ENCODE measurements at regions not wholly inside any gene's neighbourhood (a gene's known extent, or its start where the extent isn't known, plus 50 kb on each side); places are given as distances from the start of the nearest gene placed in this dataset.

- DNase-seq = no peak
Measured at GRCh38 chr14:84533181-84533725, 996.7 kb upstream of the FLRT2 start.

- no peak for DNase-seq
Measured at GRCh38 chr14:84533791-84534190, 996.2 kb upstream of the FLRT2 start.

GRCh38 chr14:84535484-84535883 lies 994.5 kb upstream of the FLRT2 start:
- no peak for DNase-seq

DNA sequence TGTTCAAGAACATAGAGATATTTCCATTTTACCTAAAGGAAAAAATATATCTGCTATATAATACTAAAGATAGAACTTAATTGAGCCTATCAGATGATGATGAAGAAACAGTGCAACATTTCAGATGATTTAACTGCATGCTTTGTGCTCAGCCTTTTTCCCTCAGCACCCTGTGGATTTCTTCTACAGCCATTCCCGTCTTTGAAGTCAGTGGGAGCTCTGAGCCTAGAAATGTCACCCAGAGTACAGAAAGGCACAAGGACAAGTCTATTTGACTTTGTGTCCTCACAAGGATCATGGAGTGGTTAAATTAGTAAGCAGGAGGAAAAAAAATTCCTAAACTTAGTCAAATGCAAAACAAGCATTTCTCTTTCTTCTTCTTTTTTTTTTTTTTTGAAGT lies 994.0 kb upstream of the FLRT2 start:
- no peak for DNase-seq

- no peak for DNase-seq
Measured at GRCh38 chr14:84541018-84541417, 988.9 kb upstream of the FLRT2 start.

GRCh38 chr14:84543859-84544258 lies 986.1 kb upstream of the FLRT2 start:
- no peak for DNase-seq

DNA sequence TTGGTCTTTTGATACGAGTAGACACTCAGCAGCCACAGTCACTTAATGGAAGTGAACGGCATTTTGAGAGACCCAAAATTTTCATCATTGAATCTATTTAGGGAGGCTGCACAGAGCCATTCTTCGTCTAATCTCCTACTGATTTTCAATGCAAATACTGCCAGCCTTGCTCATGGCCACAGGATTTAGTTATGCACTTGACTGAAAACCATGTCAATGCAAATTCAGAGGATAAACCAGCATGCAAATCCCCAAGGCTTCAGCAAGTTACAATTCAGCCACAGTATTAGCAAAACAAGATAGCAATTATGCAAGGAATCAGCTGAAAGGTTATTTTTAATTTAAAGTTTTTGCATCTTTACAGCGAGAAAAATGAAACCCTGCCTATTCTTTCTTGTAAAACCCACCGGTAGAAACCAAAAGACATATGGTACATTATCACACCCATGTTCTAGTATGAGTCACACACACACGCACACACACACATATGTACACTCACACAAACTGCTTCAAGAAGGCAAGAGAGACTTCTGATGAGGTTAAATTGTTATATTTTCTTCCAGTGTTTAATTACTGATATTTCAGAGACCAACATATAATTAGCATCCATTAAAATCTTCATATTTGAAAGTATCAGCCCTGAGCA lies 985.3 kb upstream of the FLRT2 start:
- no peak for DNase-seq

GRCh38 chr14:84546236-84546635 lies 983.7 kb upstream of the FLRT2 start:
- no peak for DNase-seq

DNA sequence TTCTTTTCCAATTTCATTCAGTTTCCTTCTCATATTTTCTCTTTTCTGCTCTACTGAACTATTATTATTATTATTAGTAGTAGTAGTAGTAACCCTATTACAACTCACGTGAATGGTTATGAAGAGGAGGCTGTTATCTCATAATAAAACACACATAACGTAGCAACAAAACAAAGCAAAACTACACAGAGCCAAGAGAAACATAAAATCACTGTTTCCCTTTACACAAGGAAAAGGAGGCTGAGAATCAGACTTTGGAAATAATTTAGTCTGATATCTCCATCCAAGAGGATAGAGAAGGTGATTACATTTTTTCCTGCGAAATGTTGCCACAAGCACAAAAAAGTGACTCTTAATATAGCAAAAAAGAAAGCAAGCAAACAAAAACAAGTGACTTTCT lies 975.8 kb upstream of the FLRT2 start:
- no peak for DNase-seq

DNA sequence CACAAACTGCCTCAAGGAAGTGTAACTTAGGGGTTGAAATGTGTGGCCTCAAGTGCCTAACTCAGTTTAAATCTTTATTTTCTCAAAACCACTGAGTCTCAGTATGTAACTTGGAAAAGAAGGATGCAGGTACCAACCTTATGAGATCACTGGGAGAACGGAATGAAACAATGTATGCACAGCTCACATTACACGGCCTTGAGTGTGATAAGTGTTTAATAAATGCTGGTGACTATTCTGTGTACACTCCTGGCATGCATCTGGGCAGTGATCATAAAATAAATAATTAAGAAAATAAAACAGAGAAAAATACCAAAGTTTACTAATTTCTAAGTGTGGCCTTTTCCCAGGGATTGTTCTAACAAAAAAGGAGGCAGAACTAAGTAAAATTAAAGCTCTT lies 974.5 kb upstream of the FLRT2 start:
- no peak for DNase-seq

GRCh38 chr14:84566109-84566508 lies 963.8 kb upstream of the FLRT2 start:
- DNase-seq = no peak

DNA sequence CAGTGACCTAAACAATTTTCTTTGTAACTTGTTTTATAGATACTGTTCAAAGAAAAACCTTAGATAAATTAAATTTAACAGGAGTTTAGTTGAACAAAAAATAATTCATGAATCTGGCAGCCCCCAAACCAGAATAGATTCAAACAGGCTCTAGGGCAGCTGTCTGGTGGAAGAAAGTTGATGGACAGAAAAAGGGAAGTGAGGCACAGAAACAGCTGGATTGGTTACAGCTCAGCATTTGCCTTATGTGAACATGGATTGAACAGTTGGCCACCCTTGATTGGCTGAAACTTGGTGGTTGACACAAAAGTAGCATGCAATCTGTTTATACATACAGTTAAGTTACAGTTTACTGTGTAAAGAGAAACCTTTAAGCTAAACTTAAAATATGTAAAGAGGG lies 954.3 kb upstream of the FLRT2 start:
- no peak for DNase-seq

GRCh38 chr14:84579292-84579691 lies 950.7 kb upstream of the FLRT2 start:
- DNase-seq = no peak

DNA sequence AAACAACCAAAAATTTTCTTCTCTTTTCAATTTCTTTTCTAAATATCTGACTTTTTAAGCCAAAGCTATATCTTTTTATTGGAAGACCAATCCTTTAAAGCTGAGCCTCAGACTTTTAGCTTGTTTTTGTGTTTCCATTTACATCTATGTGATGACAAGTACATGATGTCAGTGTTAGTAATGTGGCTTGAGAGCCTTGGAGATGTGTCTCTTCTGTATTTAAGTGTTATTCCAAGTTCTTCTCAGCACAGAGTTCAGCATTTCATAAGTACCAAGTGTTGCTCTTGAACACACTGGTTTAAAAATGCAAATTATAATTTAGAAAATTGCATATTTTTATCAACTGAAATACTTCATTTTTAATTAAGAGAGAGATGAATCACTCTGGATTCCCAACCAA lies 948.9 kb upstream of the FLRT2 start:
- DNase-seq = no peak

DNA sequence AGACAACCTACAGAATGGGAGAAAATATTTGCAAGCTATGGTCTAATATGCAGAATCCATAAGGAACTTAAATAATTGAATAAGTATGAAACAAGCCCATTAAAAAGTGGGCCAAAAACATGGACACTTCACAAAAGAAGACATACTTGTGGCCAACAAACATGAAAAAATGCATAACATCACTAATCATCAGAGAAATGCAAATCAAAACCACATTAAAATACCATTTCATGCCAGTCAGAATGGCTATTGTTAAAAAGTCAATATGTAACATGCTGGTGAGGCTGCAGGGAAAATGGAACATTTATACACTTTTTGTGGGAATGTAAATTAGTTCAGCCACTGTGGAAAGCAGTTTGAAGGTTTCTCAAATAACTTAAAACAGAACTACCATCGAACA lies 945.4 kb upstream of the FLRT2 start:
- DNase-seq = no peak

DNA sequence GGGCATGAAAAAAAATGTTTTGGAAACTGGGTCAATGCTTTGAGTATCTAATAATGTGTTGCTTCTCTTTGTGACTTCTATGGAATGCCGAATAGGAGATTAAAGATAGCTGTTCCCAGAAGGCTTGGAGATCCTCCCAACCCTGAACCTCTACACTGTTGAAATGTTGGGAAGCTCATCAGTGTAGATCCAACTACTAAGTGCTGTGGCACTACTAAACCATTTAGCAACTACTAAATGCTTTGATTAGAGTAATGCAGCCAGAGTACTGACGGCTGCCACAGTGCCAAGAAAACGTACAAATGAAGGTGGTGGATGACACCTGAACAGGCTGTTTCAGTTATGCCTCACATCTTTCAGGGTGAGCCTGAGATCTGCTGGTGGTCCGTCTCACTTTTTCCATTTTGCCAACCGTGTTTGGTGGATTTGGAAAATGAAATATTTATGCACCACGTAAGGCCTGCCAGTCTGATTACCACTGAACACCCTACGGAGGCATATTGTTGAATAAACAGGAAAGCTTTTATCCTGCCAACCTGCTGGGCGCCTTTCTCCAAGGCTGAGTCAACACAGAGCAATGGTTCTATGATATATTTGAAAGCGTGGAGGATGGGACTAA lies 938.0 kb upstream of the FLRT2 start:
- peak; percentile 92 for DNase-seq

- peak; percentile 47 for DNase-seq
Measured at GRCh38 chr14:84592770-84593169, 937.2 kb upstream of the FLRT2 start.

DNA sequence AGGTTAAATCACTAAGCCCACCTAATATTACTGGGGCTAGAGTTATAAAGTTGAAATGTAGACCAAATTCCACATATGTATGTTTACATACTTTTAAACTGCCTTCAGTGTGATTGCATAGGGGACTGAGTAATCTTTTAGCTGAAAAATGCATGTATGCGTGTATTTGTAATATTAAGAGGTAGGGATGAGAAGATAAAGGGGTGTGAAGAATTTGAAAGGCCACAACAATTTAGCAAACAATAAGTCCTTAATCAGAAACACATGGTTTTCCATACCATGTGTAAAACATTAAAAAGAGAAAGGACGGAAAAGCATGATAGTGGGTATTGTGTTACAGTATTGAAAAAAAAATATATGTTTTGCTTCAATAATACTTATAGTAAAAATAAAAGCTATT lies 919.9 kb upstream of the FLRT2 start:
- DNase-seq = no peak

DNA sequence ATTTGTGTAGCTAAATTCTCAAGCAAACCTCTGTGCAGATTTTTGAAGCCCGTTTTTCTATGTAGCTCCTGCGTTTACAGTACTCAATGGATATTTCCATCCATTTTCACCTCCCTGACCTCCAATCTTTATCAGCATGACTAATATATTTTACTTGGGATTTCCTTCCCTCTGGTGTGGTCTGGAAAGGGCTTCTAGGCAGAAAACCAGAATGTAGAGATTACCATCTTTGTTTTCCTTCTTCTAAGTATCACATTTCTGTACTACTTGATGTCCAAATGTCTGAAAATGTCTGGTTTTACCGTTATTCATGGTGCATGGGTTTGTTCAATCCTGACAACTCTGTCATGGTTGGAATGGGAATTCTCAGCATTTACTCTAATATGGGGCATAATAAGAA lies 907.6 kb upstream of the FLRT2 start:
- DNase-seq = no peak

DNA sequence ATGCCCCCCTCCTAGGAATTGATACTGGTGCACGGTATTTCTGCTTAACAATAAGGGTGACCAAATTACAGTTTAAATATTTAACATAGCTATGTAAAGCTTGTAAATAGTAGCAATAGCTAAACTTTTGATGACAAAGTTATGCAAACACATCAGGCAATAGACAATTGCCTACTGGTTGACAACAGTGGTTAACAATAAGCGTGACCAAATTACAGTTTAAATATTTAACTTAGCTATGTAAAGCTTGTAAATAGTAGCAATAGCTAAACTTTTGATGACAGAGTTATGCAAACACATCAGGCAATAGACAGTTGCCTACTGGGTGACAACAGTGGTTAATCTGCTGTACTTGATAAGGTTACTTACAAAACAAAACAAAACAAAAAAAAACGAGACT lies 886.5 kb upstream of the FLRT2 start:
- DNase-seq = no peak

GRCh38 chr14:84646786-84647500 lies 883.0 kb upstream of the FLRT2 start:
- no peak for DNase-seq

GRCh38 chr14:84655014-84655413 lies 874.9 kb upstream of the FLRT2 start:
- DNase-seq = no peak

GRCh38 chr14:84657911-84658310 lies 872.0 kb upstream of the FLRT2 start:
- DNase-seq = no peak

DNA sequence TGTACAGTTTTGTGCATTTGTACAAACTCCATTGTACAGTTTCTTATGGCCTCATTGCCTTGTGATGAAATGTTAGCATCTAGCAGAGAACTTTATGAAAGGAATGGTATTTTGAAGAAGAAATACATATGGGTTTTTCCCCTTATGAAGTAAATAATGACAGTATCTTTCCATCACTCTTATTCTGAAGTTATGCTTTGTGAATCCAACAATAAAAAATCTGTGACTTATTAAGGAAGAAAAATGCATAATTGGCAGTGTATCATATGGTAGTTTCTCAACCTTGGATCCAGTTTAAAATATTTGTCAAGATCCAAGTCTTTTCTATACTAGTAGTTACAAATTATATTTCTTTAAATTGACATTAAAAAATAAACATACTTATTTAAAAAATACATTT lies 859.1 kb upstream of the FLRT2 start:
- DNase-seq = no peak
